BLaER1 treated with 17β-estradiol and CSF1 and Interleukin-3, amounts not matched to agents 10 nM and 100 nM (cell line): ENCODE measurements at regions not wholly inside any gene's neighbourhood (a gene's known extent, or its start where the extent isn't known, plus 50 kb on each side); places are given as distances from the start of the nearest gene placed in this dataset.

ENCODE experiments used
- H3K27ac ChIP-seq, 11 experiments: shearing (Covaris generic); formaldehyde crosslinking; 2 replicates each; pipeline ENCODE4 v1.8.1; 2022
- H3K27me3 ChIP-seq, 11 experiments: shearing (Covaris generic); formaldehyde crosslinking; 2 replicates each; pipeline ENCODE4 v1.8.1; 2022
- H3K36me3 ChIP-seq, 11 experiments: shearing (Covaris generic); formaldehyde crosslinking; 2 replicates each; pipeline ENCODE4 v1.8.1; 2022
- H3K4me1 ChIP-seq, 10 experiments: shearing (Covaris generic); formaldehyde crosslinking; 2 replicates each; pipeline ENCODE4 v1.8.1; 2022
- H3K4me2 ChIP-seq, 11 experiments: shearing (Covaris generic); formaldehyde crosslinking; 2 replicates each; pipeline ENCODE4 v1.8.1; 2022
- H3K4me3 ChIP-seq, 10 experiments: shearing (Covaris generic); formaldehyde crosslinking; 2 replicates each; pipeline ENCODE4 v1.8.1; 2022
- H3K9ac ChIP-seq, 11 experiments: shearing (Covaris generic); formaldehyde crosslinking; 2 replicates each; pipeline ENCODE4 v1.8.1; 2022
- H3K9me3 ChIP-seq, 11 experiments: shearing (Covaris generic); formaldehyde crosslinking; replicated peaks in 1 of 11; 2 replicates each; pipeline ENCODE4 v1.8.1; 2022
- H4K20me1 ChIP-seq, 11 experiments: shearing (Covaris generic); formaldehyde crosslinking; 2 replicates each; pipeline ENCODE4 v1.8.1; 2022
- Cebpa-rat ChIP-seq, 11 experiments: shearing (Covaris generic); IDR thresholded peaks; 2 replicates each; pipeline ENCODE4 v1.8.1; 2022

DNA sequence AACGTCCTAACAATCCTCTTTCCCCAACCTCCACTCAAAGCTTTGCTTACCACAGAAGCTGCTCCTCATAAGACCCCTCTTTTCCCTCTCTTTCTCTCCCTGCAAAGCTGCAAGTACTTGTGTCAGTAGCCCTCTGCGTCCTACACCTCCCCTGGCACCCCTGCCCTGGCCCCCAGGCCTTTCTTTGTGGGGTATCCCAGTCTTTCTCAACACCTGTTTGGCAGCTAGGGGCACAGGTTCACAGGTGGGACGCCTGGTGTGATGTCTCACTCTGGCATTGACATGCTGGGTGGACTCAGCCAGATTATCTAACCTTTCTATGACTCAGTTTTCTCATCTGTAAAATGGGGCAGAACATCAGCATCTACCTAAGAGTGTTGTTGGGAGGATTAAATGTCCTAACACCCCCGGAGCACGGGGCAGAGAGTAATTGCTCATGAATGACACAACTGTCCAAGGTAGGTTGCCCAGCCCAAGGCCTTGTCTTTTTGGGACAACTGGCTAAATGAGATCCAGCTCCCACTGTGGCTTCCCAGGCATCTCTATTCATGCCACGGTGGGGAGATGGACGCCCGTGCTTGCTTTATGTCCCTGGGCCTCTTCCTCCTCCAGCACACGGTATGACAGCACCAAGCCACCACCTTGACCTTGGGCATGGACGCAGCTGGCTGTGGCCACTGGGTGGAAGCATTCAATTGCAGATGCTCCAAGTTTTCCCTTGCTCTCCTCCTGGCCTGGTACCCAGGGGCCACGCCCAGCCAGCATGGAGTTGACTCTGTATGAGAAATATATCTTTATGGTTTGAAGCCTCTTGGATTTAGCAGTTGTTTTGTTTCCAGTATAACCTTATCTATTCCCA is 190.4 kb downstream of the RGS3 start:
- no peak for TF ChIP-seq Cebpa-rat (IDR thresholded peaks at IDR 0.05)
- Histone ChIP-seq H3K27me3 (no peaks in the 10 kb centered on the region), H3K4me3 (no peak overlapping the region), H3K9me3 (no peaks in the 10 kb centered on the region), H3K4me2 (no peak overlapping the region), H4K20me1 (no peaks in the 10 kb centered on the region), H3K4me1 (peaks cover 28 to 58% (median 44%) of the 10 kb centered on the region in 10 experiments), H3K27ac (no peak overlapping the region), H3K36me3 (no peaks in the 10 kb centered on the region), H3K9ac (no peak overlapping the region)

DNA sequence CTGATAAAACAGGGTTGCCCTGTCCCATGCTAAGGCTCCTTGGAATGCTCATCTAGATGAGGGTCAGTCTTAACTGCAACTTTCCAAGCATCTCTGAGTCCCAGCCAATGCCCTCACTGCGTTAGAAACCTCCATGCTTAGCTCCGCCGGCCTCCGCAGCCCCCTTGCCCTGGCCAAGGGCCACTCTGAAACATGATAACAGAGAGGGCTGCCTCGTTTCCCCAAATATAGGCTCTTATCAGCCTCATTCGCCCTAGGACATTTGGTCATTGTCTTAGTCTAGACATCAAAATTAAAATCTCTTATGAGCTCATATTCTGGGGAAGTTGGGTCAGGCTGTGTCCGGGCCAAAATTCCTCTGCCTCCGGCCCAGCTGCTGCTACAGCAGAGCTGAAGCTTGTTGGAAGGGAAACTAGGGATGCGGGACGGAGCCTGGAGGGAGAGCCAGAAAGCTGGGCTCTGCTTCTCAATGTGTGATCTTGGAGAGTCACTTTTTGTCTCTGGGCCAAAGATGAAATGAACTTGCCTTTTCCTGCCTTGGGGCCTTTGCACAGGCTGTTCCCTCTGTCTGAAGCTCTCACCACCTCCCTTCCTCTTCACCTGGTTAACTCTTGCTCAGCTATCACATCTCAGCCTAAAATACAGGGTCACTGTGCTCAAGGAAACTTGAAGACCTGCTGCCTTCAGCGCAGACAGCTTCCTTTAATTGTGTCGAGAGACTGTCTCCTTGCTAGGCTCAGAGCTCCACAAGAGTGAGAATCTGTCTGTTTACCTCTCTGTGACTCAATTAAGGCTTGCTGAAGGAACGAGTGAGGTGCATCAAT is 191.3 kb downstream of the RGS3 start:
- TF ChIP-seq Cebpa-rat (IDR thresholded peaks at IDR 0.05), result no peak
- Histone ChIP-seq H3K4me2 (peak overlapping the region in 2 of 11 experiments; percentile 10 to 29; a peak in 3 of 22 replicates), H3K27ac (peak overlapping the region in 2 of 11 experiments; percentile 9 to 24; a peak in 1 of 22 replicates)

DNA sequence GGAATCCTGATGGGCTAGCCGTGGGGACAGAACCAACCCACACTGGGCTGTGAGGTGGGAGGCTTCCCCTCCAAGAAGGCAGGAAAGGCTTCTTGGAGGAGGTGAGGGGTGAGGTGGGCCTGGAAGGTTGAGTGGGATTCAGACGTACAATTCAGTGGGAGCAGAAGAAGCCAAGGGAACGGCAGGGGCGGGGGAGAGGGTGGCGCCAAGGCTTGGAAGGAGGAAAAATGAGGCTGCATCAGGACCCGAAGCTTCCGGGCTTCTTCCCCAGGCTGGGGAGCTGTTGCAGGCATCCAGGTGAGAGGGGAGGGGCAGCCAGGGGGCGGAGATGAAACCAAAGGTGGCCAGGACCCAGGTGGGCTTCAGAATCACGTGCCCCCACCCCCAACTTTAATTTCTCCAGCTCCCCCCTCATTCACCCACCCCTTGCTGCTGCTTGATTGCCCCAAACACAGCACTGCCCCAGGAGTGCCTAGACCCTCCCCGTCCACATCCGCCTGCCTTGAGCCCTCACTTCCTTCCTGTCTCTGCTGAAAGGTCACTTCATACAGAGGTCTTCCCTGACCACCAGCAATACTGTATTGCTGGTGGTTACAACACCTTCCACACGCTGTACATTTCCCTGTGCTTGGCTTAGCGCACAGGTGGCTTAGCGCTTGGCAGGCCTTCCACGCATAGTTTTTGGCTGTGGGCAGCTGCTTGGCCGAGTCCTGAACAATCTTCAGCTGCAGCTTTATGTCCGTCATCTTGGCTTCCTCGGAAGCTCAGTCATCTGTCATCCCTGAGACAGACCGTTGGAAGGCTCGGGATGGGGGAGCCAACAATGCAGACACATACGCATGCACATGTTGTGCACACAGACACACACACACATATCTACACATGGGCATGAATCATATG is 193.5 kb downstream of the RGS3 start:
- no peak overlapping the region for H3K4me3 ChIP-seq
- H3K9ac ChIP-seq, result peak overlapping the region in 3 of 11 experiments; percentile 8 to 24 (median 19); a peak in 4 of 22 replicates
- H3K27ac ChIP-seq, result no peak overlapping the region

More for the DNA sequence above, 191.3 kb downstream of the RGS3 start:
- no peaks in the 10 kb centered on the region for H3K27me3 ChIP-seq
- H3K4me3 ChIP-seq, result no peak overlapping the region
- H3K4me1 ChIP-seq, result peaks cover 36 to 66% (median 52%) of the 10 kb centered on the region in 10 experiments
- H3K9me3 ChIP-seq, result no peaks in the 10 kb centered on the region
- H3K9ac ChIP-seq, result no peak overlapping the region
- no peaks in the 10 kb centered on the region for H3K36me3 ChIP-seq
- H4K20me1 ChIP-seq, result no peaks in the 10 kb centered on the region

DNA sequence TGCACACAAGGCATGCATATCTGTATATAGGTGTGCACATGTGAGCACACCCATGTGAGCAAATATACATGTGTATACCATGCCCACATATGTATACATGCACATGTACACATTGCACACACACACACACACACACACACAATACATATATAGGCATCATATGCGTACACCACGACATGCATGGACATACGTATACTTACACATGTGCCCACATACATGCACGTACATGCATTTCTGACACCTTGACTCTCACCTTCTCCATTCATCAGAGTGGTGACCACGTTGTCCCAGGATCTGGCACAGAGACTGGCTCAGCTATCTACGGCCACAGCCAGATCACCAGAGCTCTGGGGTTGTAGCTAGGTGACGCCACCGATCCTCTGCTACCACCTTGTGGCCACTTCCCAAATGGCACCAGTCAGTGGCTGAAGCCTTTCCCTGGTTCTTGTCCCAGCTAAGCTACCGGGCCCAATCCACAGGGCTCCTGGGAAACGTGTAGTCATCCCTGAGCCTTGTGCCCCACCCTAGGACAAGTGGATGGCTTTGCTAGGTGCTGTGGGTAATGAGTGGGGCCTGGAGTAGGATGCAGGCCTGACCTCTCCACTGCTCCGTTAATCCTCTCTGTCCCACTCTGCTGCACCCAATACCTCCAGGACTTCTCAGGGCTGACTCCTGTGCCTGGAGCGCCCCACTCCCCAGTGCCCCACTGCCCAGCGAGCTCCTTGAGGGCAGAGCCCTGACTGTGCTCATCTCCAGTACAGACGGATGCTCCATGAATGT is 194.4 kb downstream of the RGS3 start:
- Histone ChIP-seq H3K4me3 (no peak overlapping the region), H3K4me1 (peaks cover 18 to 49% (median 38%) of the 10 kb centered on the region in 10 experiments), H4K20me1 (no peaks in the 10 kb centered on the region), H3K9ac (peak overlapping the region; percentile 24 to 68 (median 45); a peak in 19 of 22 replicates), H3K27me3 (no peaks in the 10 kb centered on the region), H3K36me3 (no peaks in the 10 kb centered on the region), H3K9me3 (no peaks in the 10 kb centered on the region), H3K27ac (peak overlapping the region in 10 of 11 experiments; percentile 17 to 59 (median 34); a peak in 15 of 22 replicates), H3K4me2 (peak overlapping the region; percentile 48 to 79 (median 64))
- no peak for TF ChIP-seq Cebpa-rat (IDR thresholded peaks at IDR 0.05)

More for the DNA sequence above, 193.5 kb downstream of the RGS3 start:
- H3K4me2 ChIP-seq, result 0 out of 22 replicates have a peak overlapping the region, but pooled peaks of 4 of the 11 experiments have one; percentile 5 to 68 (median 14)
- no peaks in the 10 kb centered on the region for H4K20me1 ChIP-seq
- H3K27me3 ChIP-seq, result no peaks in the 10 kb centered on the region
- no peak for TF ChIP-seq Cebpa-rat (IDR thresholded peaks at IDR 0.05)
- no peaks in the 10 kb centered on the region for H3K36me3 ChIP-seq
- H3K4me1 ChIP-seq, result peaks cover 18 to 45% (median 38%) of the 10 kb centered on the region in 10 experiments
- no peaks in the 10 kb centered on the region for H3K9me3 ChIP-seq

DNA sequence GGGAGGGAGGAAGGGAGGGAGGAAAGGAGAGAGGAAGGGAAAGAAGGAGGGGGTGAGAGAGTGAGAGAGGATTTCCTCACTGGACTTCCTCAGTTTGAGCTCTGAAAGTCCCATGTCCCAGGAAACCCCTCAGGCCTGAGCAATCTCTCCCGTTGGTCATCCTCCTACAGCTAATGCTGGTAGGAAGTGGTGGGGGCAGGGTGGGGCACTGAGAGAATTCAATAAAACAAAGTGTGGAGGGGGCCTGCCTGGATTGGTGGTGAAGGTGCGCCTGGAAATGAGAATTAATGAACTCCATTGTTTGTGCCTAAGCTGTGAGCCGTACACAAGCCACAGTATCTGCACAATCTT is 195.0 kb downstream of the RGS3 start:
- Histone ChIP-seq H3K4me3 (no peak overlapping the region), H3K27me3 (no peaks in the 10 kb centered on the region), H3K4me2 (peak overlapping the region; percentile 48 to 79 (median 64)), H4K20me1 (no peaks in the 10 kb centered on the region), H3K4me1 (peaks cover 18 to 53% (median 40%) of the 10 kb centered on the region in 10 experiments), H3K9me3 (no peaks in the 10 kb centered on the region), H3K27ac (peak overlapping the region in 10 of 11 experiments; percentile 17 to 59 (median 34); a peak in 15 of 22 replicates), H3K36me3 (no peaks in the 10 kb centered on the region), H3K9ac (peak overlapping the region; percentile 24 to 68 (median 45); a peak in 19 of 22 replicates)
- no peak for TF ChIP-seq Cebpa-rat (IDR thresholded peaks at IDR 0.05)

- no peaks in the 10 kb centered on the region for H4K20me1 ChIP-seq
- no peaks in the 10 kb centered on the region for H3K9me3 ChIP-seq
- peak overlapping the region in 10 of 11 experiments; percentile 50 to 79 (median 65); a peak in 20 of 22 replicates for H3K4me2 ChIP-seq
- peak overlapping the region in 3 of 11 experiments; percentile 55 to 59 (median 56); a peak in 3 of 22 replicates for H3K27ac ChIP-seq
- H3K27me3 ChIP-seq, result no peaks in the 10 kb centered on the region
- no peak overlapping the region for H3K4me3 ChIP-seq
- peaks cover 23 to 58% (median 44%) of the 10 kb centered on the region in 10 experiments for H3K4me1 ChIP-seq
- H3K36me3 ChIP-seq, result no peaks in the 10 kb centered on the region
- TF ChIP-seq Cebpa-rat (IDR thresholded peaks at IDR 0.05), result no peak
- H3K9ac ChIP-seq, result peak overlapping the region in 5 of 11 experiments; percentile 42 to 68 (median 58); a peak in 8 of 22 replicates
Observed at GRCh38 chr9:113659039-113659438, 195.5 kb downstream of the RGS3 start.

- H3K9ac ChIP-seq, result no peak overlapping the region
- no peaks in the 10 kb centered on the region for H4K20me1 ChIP-seq
- H3K36me3 ChIP-seq, result no peaks in the 10 kb centered on the region
- no peaks in the 10 kb centered on the region for H3K27me3 ChIP-seq
- no peak overlapping the region for H3K27ac ChIP-seq
- H3K4me3 ChIP-seq, result no peak overlapping the region
- peaks cover 25 to 62% (median 47%) of the 10 kb centered on the region in 10 experiments for H3K4me1 ChIP-seq
- peak overlapping the region in 7 of 11 experiments; percentile 35 to 79 (median 66); a peak in 10 of 22 replicates for H3K4me2 ChIP-seq
- H3K9me3 ChIP-seq, result 0 out of 22 replicates have a peak, but pooled peaks cover 0 to 1% (median 0%) of the 10 kb centered on the region in 11 experiments
- no peak for TF ChIP-seq Cebpa-rat (IDR thresholded peaks at IDR 0.05)
Observed at GRCh38 chr9:113659740-113660139, 196.2 kb downstream of the RGS3 start.
